ENCODE measurements at regions not wholly inside any gene's neighbourhood (a gene's known extent, or its start where the extent isn't known, plus 50 kb on each side); places are given as distances from the start of the nearest gene placed in this dataset.

DNA sequence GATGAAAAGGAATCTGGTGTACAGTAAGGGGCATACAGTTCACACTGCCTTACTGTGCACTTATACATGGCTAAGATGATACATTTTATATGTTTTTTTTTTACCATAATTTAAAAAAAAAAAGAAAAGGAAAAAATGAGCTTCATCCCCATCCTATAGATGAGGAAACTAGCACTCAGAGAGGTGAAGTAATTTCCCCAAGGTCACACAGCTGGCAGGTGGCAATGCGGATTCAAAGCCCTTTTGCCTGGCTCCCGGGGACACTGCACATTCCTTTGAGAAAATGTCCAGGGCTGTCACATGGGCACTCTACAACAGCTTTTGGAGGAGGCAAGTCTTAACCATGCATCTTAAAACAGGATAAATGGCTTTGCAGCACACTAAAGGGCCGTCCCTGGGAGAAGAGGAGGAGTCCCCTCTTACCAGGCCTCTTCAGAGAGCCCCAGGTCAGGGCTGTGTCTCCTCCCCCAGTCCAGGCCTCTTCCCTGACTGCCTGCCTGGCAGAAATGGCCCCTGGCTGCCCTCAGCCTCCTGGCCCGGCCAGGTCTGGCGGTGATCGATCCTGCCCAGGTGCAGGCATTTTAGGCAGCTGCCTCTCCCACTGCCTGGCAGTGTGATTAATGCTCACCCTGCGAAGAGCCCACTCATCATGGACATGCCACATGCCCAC is 95.1 kb upstream of the LINGO1 start:
- no peak for DNase-seq

DNA sequence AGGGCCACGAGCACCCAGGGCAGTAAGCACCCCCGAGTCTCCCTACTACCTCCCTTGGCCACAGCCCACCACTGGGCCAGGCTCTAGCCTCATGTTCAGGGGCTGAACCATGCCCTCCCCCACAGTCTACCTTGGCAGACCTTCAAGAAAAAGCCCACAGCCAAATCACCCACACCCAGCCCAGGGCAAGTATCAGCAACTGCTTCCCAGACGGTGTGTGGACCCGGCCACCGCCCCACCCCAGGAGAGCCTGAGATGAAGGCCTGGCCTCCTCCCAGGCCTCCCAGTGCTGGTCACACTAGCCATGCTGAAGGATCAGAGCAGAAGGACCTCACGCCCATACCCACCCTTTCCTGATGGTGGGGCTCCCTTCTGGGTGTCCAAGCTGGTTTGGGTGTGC is 92.0 kb upstream of the LINGO1 start:
- no peak for DNase-seq

DNA sequence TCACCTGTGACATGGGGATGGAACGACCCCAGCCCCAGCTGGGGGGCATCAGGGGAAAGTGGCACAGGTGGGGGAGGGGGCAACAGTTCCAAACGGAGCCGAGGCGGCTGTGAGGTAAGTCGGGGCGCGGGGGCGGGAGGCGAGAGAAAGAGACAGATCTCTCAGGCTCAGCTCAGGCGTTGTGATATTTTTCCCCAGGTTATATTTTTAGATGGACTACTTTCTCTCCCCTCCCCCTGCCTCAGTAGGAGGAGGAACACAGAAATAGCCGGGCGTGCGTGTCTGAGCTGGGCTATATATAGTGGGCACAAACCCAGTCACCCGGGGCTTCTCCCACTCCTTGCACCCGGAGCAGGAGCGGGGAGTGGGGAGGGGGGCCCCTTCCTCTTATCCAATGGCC is 91.0 kb upstream of the LINGO1 start:
- DNase-seq, result no peak

DNA sequence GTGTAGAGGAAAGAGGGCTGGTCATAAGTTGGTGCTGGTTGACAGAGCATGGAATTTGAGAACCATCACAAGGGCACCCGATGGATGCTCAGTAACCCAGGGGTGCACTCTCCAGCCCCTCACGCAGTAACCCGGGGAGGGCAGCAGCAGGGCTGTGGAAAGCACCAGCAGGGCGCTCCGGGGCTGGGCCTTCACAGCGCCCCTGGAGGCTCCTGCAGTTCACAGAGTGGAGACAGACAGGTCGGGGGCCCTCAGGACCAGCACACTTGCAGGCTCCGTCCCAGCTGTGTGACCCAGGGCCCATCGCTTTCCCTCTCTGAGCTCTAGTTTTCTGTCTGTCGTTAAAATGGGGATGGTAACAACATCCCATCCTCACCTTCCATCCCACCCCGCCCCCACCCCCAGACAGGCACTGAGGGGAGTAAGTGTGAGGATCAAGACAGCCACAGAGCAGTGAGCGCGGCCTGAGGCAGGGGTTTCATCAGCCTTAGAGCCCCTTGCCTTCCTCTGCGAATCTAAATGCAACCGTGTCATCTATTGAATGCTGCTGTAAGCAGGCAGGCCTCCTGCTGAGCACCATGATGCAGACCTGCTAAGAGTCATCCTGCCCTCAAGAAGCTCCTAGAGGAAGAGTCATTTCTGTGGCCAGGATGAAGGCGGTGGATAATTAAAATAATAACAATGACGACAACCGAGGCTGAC is 90.2 kb upstream of the LINGO1 start:
- no peak for DNase-seq

DNA sequence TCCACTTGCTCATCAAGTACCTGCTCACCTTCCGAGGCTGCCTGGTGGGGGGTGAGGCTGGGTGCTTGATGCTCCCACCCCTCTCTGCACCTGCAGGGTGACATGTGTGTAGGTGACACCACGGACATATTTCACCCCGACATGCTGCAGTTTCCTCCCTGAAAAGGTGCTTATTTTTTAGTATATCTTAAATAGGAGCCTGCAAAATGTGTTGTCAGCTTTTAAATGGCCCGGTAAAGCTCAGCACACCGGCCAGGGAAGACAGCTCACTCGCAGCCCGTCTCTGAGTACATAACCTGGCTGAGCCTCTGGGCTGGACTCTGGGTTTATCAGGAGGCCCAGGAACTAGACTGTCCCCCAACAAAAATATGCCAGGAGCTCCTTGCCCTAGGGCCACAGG is 89.3 kb upstream of the LINGO1 start:
- DNase-seq, result no peak

DNA sequence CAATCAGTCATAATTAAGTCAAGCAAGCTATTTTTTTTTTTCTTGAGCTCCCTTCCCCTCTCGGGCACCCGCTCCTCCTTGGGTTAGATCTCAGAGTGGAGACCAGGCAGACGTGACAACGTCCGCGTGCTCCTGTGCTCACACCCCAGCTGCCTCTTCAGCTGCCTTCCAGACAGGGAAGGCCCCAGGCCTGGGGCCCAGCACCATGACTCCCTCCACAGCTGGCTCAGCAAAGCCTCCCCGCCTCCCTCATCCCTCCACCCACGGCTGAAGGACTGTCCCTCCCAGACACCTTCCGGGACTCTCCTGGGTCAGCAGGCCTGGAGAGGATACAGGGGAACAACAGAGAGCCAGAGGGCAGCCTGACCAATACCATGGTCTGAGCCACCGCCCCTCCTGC is 87.9 kb upstream of the LINGO1 start:
- no peak for DNase-seq

DNA sequence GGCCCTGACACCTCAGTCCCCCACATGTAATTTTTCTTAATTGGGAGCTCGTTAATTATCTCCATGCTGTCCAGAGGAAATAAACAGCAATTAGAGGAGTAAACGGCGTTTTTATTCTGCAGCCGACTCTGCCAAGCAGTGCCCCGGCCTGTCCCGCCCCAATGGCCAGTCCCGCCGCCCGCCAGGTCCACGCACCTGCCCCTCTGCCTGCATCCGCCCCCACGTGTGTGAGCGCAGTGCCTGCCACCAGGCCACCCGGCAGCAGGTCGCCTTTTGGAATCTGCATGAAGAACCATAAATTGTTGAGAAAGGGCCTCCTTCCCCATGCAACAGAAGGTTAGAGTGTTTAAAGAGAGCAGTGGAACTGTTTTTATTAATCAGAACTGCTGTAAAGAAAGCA is 87.5 kb upstream of the LINGO1 start:
- no peak for DNase-seq

DNA sequence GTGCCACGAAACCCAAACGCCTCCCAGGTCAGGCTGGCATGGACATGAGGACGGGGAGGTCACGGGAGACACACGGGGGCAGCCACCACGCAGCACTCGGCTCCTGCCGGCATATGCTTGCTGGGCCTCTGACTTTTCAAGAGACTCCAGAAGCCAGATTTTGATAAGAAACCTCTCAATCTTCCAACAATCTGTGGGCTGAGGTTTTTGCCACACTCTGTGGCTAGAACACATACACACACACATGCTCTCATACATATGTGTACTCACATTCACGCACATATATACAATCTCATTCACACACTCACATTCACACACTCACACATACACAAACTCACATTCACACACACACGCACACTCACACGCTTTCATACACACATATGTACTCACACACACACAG is 86.7 kb upstream of the LINGO1 start:
- no peak for DNase-seq

DNA sequence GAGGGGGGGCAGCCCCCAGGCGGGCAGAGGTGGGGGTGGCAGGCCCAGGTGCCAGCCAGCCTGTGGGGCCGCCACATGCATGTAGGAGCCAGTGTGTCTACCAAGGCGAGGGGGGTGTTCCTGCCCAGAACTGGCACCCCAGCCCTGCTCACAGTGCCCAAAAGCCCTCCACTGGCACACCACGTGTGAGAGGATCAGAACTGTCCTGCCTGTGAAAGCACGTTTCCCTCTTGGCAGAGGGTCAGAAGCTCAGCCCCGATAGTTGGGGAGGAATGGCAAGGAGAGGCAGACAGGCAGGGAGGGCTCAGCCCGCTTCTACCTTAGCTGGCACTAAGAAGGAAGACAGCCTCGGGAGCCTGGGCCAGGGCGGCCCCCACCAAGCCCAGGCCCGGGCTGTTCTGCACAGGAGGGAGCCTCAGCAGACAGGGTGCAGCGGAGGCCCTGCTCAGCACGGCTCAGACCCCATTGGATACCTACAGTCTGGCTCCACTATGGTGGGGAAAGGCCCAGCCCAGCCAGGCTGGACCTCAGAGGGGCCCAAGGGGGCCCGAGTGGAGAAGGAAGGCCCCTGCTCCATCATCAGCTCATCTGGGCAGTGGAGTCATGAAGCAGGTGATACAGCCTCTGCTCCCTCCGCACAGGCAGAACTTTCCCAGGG is 84.8 kb upstream of the LINGO1 start:
- no peak for DNase-seq

DNA sequence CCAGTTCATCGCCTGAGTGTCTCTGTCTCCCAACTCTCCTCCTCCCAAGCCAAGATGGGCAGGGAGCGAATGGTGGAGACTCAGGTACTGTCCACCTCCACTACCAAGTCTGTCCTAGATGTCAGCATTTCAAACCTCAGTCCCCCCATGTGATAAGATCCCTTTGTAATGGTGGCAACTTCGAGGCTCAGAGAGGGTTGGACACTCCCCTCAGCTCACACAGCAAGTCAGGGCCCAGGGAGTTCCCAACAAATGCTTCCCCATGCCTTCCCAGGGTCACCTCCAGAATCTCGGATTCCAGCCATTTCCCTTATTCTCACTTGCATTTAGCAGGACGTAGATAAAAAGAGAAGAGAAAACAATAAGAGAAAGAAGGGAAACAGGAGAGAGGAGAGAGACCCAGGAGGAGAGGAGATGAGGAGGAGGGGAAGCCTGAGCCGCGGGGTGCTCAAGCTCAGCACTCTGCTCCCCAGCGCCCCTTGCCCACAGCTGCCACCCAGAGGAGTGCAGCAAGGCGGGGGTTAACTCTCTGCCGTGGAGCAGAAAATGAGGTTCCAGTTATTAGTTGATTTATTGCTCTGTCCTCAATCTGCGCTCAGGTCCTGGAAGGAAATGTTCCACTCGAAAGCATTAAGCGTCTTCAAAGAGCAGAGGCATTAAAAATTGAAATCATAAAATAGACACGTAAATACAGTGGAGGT is 84.1 kb upstream of the LINGO1 start:
- no peak for DNase-seq

DNA sequence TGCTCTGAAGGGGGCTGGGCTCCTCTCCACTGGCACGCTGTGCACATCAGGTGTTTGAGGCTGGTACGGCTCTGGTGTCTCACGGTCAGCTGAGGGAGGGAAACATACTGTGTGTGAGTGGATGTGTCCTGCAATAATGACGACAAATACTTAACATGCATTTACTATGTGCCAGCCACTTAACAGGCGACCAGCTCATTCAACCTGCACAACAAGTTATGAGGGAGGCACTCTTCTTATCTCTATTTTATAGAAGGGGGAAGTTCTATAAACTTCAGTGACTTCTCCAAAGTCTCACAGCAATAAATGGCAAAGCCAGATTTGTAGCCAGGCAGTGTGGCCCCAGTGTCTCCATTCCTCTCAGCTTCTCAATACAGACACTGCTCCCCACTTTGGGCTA is 83.1 kb upstream of the LINGO1 start:
- DNase-seq, result no peak

DNA sequence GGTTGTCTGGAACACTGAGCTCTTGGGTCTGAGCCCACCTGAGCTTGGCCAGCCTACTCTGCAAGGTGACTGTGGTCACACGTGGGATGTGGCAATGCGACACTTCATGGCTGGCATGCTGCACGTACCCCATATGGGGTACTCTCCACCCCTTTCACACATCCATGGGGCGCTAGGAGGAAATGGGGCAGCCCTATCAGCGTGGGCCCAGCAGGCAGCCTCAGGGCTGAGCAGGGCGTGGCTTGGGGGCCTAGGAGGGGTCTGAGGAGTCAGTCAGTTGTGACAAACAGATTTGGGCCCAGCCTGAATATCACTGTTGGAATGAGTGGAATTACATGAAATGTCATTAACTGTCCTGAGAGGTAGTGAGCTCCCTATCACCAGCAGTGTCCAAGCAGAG is 82.3 kb upstream of the LINGO1 start:
- DNase-seq, result no peak

DNA sequence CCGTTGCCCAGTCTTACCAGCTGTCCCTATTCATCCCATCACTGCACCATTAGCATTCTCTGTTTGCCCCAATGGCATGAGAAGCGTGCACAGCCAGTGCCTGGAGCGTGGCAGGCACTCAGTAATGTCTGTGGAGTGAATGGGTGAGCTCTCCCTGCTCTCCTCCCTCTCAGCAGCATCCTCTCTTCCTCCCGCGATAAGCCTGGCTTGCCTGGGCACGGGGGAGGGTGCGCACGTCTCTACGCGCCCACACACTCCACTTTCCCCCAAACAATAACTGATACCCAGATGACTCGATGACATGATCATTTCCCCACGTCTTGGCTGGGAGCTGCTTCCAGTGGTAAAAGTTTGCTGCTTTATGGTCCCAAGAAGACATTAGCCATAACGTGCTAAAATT is 81.8 kb upstream of the LINGO1 start:
- no peak for DNase-seq

DNA sequence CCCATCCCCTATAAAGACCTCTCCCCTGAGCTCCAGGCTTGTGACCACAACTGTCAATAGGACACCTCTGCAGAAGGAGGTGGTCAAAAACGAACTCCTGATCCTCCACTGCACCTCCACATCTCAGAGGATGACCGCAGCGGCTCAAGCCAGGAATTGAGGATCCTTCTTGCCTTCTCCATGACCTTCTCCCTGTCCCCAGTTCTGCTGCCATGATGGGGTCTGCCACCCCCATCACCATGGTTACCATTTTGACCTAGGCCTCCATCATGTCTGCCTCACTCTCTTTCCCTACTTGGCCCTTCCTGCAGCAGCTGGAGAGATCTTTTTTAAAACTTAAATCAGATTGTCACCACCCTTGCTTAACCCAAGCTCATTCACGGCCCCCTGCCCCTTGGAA is 81.3 kb upstream of the LINGO1 start:
- DNase-seq, result no peak

DNA sequence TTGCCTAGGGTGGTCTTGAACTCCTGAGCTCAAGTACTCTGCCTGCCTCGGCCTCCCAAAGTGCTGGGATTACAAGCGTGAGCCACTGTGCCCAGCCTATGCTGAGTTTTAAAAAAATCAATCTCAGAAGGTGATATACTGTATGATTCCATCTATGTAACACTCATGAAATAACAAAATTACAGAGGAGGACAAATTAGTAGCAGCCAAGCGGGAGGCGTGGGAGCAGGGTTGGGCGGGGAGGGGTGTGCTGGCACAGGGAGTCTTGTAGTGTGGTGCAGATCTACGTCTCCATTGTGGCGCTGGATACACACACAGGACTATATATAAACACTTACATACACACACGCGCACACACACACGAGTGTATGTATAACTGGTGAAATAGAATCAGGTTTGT is 80.6 kb upstream of the LINGO1 start:
- no peak for DNase-seq

DNA sequence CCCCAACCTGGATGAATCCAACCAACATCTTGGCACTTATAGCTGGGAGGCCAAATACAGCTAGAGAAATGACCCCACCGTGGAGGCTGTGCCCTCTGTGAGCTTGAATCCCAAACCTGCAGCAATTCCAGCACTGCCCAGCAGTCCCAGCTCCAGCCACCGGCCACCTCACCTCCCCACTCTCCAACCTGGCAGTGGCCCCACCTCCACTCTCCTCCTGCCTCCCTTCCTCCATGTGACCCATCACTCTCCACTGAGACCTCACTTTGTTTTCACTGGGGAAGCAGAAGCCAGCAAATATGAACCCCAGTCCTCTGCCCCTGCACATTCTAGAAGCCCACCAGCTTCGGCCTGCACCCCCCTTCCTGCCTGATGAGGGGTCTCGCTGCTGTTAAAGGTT is 79.7 kb upstream of the LINGO1 start:
- DNase-seq, result no peak

DNA sequence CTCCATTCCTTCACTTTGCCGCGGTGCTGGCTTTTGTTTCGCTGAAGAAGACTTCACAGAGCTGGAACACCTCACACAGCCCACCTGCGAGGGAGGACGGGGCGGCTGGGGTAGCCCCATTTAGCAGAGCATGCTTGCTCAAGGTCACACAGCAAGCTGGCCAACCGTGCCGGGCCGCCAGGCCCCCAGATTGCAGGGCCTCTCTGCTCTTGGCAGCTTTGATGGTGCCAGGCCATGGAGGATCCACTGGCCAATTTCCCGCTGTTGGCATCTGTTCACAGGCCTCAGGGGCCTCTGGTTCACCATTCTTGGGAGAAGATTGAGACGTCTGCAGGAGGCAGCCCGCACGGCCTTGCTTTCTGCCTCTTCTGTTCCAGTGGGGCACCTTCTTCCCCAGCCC is 77.9 kb upstream of the LINGO1 start:
- DNase-seq, result no peak

DNA sequence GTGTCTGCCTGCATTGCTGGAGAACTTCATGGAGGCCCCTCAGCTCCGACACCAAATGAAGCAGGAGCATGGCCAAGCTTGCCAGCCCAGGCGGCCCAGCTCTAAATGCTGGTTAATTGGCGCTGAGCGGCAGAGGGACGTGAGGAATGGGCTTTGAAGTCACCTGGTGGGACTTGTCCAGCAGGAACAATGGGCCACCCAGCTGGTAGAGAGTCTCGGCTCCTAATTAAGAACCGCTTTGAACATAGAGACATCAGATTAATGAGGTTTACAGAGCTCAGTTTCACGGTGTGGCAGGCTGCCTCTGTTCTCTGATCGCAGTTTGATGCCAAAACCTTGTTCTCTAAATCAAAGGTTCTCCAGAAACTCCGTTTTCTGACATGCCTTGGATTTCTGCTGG is 77.5 kb upstream of the LINGO1 start:
- no peak for DNase-seq

DNA sequence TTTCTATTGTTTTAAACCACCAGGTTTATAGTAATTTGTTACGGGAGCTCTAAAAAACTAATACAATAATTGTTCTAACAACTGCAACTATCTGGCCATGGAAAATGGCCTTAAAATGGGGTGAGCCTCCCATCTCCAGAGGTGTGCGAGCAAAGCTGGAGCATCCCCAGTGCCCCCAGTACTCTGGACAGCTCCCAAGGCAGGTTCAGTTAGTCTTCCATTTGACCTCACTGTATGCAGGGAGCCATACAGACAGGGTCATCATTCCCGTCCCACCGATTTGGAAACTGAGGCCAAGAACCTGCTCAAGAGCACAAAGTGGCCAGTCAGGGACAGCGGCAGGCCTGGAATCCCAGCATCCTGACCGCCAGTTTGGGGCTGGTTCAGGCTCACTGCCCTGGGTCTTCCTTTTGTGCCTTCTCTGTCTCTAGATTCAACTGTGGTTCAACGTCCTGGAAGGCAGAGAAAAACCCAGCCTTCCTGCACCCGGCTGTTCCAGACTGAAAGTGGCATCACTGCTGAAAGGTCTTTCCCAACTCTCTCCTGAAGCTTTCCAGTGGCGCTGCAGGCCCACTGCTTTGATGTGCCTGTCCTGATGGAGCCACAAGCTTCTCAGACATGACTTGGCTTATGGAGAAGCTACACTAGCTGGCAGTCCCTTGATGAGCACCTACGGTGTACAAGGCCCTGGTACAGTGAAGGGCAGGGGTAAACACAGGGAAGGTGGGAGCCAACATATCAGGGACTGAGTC is 76.6 kb upstream of the LINGO1 start:
- DNase-seq, result no peak

DNA sequence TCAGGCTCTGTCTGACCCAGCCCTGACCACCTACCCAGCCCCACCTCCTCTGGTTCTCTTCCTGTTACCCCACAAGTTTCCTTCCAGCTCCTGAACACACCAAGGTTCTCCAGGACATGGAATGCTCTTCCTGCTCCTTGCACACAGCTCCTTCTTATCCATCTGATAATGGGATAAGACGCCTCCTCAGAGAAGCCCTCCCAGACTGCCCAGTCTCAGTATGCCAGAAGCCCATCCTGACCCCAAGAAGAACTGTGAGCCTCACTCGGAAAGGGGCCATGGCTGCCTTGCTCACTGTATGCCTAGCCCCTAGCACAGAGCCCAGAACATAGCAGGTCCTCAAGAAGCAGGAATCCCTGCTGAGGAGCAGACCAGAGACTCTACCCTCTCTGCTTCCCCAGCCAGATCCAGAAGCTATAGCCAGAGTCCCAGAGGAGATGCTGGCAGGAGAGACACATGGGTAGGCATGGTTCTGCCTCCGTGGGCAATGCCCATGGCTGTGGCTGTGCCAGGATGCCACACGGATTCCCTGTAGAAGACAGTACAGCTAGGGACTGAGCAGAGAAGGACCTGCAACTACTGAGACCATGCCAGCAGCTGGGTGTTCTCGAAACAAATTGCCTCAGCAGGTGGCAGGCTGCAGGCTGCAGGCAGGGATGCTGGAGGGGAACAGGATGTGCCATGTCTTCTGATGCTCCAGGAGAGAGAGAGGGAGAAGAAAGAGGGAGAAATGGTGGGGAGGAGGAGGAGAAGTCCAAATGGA is 74.0 kb upstream of the LINGO1 start:
- DNase-seq, result no peak

DNA sequence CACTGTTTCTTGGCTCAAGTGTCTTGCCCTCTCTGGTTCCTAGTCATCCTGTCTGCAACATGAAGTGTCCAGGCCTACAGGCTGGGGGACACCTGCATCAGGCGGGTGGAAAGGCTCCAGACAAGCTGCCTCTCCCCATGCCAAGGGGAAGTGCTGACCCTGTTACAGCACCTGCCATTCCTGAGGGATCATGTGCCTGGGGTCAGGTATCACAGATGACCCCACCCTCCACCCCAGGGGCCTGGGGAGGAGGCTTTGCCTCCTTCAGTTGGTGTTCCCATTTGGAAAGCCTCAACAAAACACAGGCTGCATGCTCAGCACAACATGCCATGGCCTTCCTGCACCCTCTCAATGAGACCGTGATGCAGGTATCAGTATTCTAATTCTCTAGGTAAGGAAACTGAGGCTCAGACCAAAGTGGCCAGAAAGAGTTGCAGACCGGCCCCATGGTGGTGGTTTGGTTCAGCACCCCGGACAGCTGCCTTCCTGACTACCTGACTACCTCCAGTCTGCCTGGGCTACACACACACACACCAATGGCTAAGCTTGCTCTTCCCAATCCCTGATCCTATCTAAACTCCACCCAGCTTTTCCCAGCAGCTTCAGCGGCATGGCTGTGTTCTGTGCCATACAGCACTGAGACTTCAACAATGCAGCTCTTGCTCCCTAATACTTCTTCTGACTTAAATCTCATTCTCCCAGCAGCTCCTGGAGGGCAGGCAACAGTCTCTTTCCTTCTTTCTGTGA is 69.7 kb upstream of the LINGO1 start:
- no peak for DNase-seq

DNA sequence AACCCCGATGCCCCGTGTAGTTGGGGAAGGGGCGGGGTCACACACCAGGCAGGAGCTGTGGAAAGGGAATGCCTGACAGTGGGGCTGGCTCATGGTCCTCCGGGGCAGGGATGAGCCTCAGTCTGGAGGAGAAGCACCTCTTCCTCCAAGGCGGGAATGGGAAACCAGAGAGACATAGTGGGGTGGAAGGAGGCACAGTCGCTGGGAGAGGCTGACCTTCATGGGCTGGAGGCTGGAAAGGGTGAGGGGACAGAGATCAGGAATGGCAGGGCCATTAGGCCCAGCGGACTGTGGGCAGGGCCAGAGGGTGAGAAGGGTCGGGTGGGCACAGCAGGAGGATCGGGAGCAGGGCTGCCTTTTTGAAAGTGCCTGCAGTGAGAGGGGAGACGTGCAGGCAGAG is 65.8 kb upstream of the LINGO1 start:
- DNase-seq, result no peak
